H9 (cell line): ENCODE measurements at regions not wholly inside any gene's neighbourhood (a gene's known extent, or its start where the extent isn't known, plus 50 kb on each side); places are given as distances from the start of the nearest gene placed in this dataset.

Experiments used
- DNase-seq: peaks from one replicate; pipeline ENCODE4 v3.0.0-alpha.2; 2017
- H2AFZ ChIP-seq: one replicate; pipeline ENCODE4 v1.6.1; 2013; ENCODE audit warnings: mild to moderate bottlenecking, low read length, control low read depth, moderate library complexity
- H2AK5ac ChIP-seq: 2 replicates; pipeline ENCODE4 v1.6.1; 2013; ENCODE audit warnings: low read length, control low read depth, mixed read lengths; ENCODE audit not compliant: insufficient read length
- H2BK120ac ChIP-seq: one replicate; pipeline ENCODE4 v1.6.1; 2013; ENCODE audit warnings: low read depth, mild to moderate bottlenecking, low read length, control low read depth, inconsistent platforms; ENCODE audit not compliant: poor library complexity, severe bottlenecking
- H2BK12ac ChIP-seq: 2 replicates; pipeline ENCODE4 v1.6.1; 2013; ENCODE audit warnings: low read length, control low read depth, mixed read lengths, low read depth; ENCODE audit not compliant: insufficient read length
- H2BK15ac ChIP-seq: 2 replicates; pipeline ENCODE4 v1.6.1; 2013; ENCODE audit warnings: low read depth, low read length, control low read depth
- H2BK20ac ChIP-seq: one replicate; pipeline ENCODE4 v1.6.1; 2013; ENCODE audit warnings: low read depth, mild to moderate bottlenecking, low read length, control low read depth, inconsistent platforms; ENCODE audit not compliant: poor library complexity, severe bottlenecking
- H2BK5ac ChIP-seq: 2 replicates; pipeline ENCODE4 v1.6.1; 2013; ENCODE audit warnings: low read length, control low read depth, mixed read lengths; ENCODE audit not compliant: insufficient read length
- H3K14ac ChIP-seq: 2 replicates; pipeline ENCODE4 v1.6.1; 2013; ENCODE audit warnings: low read length, control low read depth; ENCODE audit not compliant: insufficient read depth
- H3K18ac ChIP-seq: 2 replicates; pipeline ENCODE4 v1.6.1; 2013; ENCODE audit warnings: low read depth, mild to moderate bottlenecking, mixed read lengths, low read length, control low read depth; ENCODE audit not compliant: insufficient read length
- H3K23ac ChIP-seq: 2 replicates; pipeline ENCODE4 v1.6.1; 2013; ENCODE audit warnings: low read length, control low read depth, mixed read lengths, low read depth; ENCODE audit not compliant: insufficient read length
- H3K23me2 ChIP-seq: 2 replicates; pipeline ENCODE4 v1.6.1; 2013; ENCODE audit warnings: low read depth, mild to moderate bottlenecking, mixed read lengths, low read length, control low read depth; ENCODE audit not compliant: insufficient read length, poor library complexity, severe bottlenecking
- H3K27ac ChIP-seq: 2 replicates; pipeline ENCODE4 v1.5.1; 2013; ENCODE audit warnings: low read length, control low read depth, mixed read lengths, low read depth; ENCODE audit not compliant: insufficient read length
- H3K27me3 ChIP-seq: 2 replicates; pipeline ENCODE4 v1.6.1; 2013; ENCODE audit warnings: low read length, control low read depth, inconsistent platforms; ENCODE audit not compliant: insufficient read depth
- H3K4ac ChIP-seq: 2 replicates; pipeline ENCODE4 v1.6.1; 2013; ENCODE audit warnings: low read depth, mild to moderate bottlenecking, control low read depth, inconsistent platforms, low read length, moderate library complexity
- H3K4me1 ChIP-seq: 2 replicates; pipeline ENCODE4 v1.6.1; 2013; ENCODE audit warnings: low read length, control low read depth, inconsistent platforms; ENCODE audit not compliant: insufficient read depth
- H3K4me2 ChIP-seq: 2 replicates; pipeline ENCODE4 v1.6.1; 2013; ENCODE audit warnings: low read length, control low read depth, mixed read lengths; ENCODE audit not compliant: insufficient read length, insufficient read depth
- H3K56ac ChIP-seq: 2 replicates; pipeline ENCODE4 v1.6.1; 2013; ENCODE audit warnings: low read depth, mild to moderate bottlenecking, mixed read lengths, low read length, control low read depth; ENCODE audit not compliant: insufficient read length
- H3K79me1 ChIP-seq: 2 replicates; pipeline ENCODE4 v1.6.1; 2013; ENCODE audit warnings: low read depth, mild to moderate bottlenecking, moderate library complexity, low read length, control low read depth, inconsistent platforms; ENCODE audit not compliant: insufficient read depth, poor library complexity, severe bottlenecking
- H3K79me2 ChIP-seq: 2 replicates; pipeline ENCODE4 v1.6.1; 2013; ENCODE audit warnings: low read length, control low read depth, inconsistent platforms; ENCODE audit not compliant: insufficient read depth
- H3K9ac ChIP-seq: 2 replicates; pipeline ENCODE4 v1.6.1; 2013; ENCODE audit warnings: low read length, control low read depth, mixed read lengths; ENCODE audit not compliant: insufficient read length; ENCODE audit errors: extremely low read depth
- H3K9me3 ChIP-seq: one replicate; pipeline ENCODE4 v1.6.1; 2013; ENCODE audit warnings: low read depth, low read length, inconsistent platforms; ENCODE audit not compliant: control insufficient read depth
- H3T11ph ChIP-seq: one replicate; pipeline ENCODE4 v1.6.1; 2013; ENCODE audit warnings: mild to moderate bottlenecking, low read length, control low read depth, inconsistent platforms
- H4K20me1 ChIP-seq: one replicate; pipeline ENCODE4 v1.6.1; 2013; ENCODE audit not compliant: control insufficient read depth, insufficient read length, insufficient read depth
- H4K5ac ChIP-seq: 2 replicates; pipeline ENCODE4 v1.6.1; 2013; ENCODE audit warnings: low read depth, mild to moderate bottlenecking, mixed read lengths, low read length, control low read depth; ENCODE audit not compliant: insufficient read length
- H4K8ac ChIP-seq: replicated peaks from 2 replicates; pipeline ENCODE4 v1.6.1; 2013; ENCODE audit warnings: low read length, control low read depth, mixed read lengths, low read depth; ENCODE audit not compliant: insufficient read length
- H4K91ac ChIP-seq: 2 replicates; pipeline ENCODE4 v1.6.1; 2013; ENCODE audit warnings: low read depth, mild to moderate bottlenecking, moderate library complexity, mixed read lengths, low read length, control low read depth; ENCODE audit not compliant: insufficient read length
- H3K27ac Mint-ChIP-seq, 3 experiments: 2 replicates in 2 of 3; 3 replicates in 1 of 3; pipeline ENCODE4 v1.8.0; 2020 to 2021; ENCODE audit warnings: mixed read lengths in 3 of 3, mild to moderate bottlenecking in 1 of 3, moderate library complexity in 1 of 3
- H3K27me3 Mint-ChIP-seq: 2 replicates; pipeline ENCODE4 v1.8.0; 2021; ENCODE audit warnings: low read depth, mild to moderate bottlenecking, moderate library complexity, mixed read lengths
- H3K36me3 Mint-ChIP-seq, 3 experiments: 2 replicates in 2 of 3; 3 replicates in 1 of 3; pipeline ENCODE4 v1.8.0; 2020 to 2021; ENCODE audit warnings: low read depth in 3 of 3, mixed read lengths in 3 of 3; ENCODE audit not compliant: insufficient read depth in 1 of 3
- H3K4me1 Mint-ChIP-seq, 2 experiments: 2 replicates each; pipeline ENCODE4 v1.8.0; 2020; ENCODE audit warnings: mixed read lengths in 2 of 2
- H3K4me3 Mint-ChIP-seq, 2 experiments: 2 replicates in 1 of 2; 3 replicates in 1 of 2; pipeline ENCODE4 v1.8.0; 2020 to 2021; ENCODE audit warnings: mild to moderate bottlenecking in 2 of 2, mixed read lengths in 2 of 2, moderate library complexity in 1 of 2
- H3K9me3 Mint-ChIP-seq, 2 experiments: 2 replicates in 1 of 2; 3 replicates in 1 of 2; pipeline ENCODE4 v1.8.0; 2020; ENCODE audit warnings: mild to moderate bottlenecking in 2 of 2, mixed read lengths in 2 of 2, moderate library complexity in 1 of 2
- CTCF ChIP-seq: fragments of 200-600 bp; sonication (generic); conservative IDR thresholded peaks from 3 replicates; pipeline ENCODE4 v1.8.0; 2021; ENCODE audit warnings: antibody characterized with exemption, mild to moderate bottlenecking
- WGBS: extraction: QIAGEN DNeasy Blood & Tissue Kit; methylation state at CpG from one replicate; pipeline ENCODE4 v1.1.7; 2013; ENCODE audit warnings: missing lambda C conversion rate, low lambda C conversion rate, mixed read lengths; ENCODE audit not compliant: insufficient read length; ENCODE audit errors: extremely low coverage; 5-methylcytosine and 5-hydroxymethylcytosine counted together

DNA sequence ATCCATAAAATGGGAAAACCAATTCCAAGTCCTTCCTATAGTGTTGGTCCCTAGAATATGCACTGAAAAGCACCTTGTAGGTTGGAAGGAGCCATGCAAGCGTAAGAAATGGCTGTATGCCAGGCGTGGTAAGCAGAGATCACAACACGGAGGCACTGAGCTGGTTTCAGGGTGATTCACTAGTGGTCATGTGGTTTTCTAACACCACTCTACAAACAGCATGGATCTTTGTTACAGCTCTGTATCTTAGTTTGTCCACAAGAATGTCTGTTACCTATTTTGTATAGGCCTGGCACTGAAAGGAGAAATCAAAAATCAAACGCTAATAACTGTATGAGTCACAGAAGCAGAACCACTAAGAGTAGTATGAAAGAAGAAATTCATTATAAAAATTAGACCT lies 71.9 kb downstream of the MAGEB17 start:
- H3K4me2 ChIP-seq = no peak overlapping the region
- TF ChIP-seq CTCF = no peak
- H4K5ac ChIP-seq = no peak overlapping the region
- H3K9me3 ChIP-seq = no peaks in the 10 kb centered on the region
- Mint-ChIP-seq H3K9me3 (peaks cover 26 to 27% of the 10 kb centered on the region in 2 experiments), H3K4me3 (no peak overlapping the region), H3K27ac (no peak overlapping the region), H3K4me1 (peaks cover 9 to 16% of the 10 kb centered on the region in 2 experiments; a peak in 3 of 4 replicates), H3K27me3 (no peaks in the 10 kb centered on the region), H3K36me3 (peaks cover 22 to 29% (median 23%) of the 10 kb centered on the region in 3 experiments)
- no peak overlapping the region for H2AFZ ChIP-seq
- H3K4ac ChIP-seq = no peak overlapping the region
- H3K4me1 ChIP-seq = no peaks in the 10 kb centered on the region
- H2BK12ac ChIP-seq = no peak overlapping the region
- DNase-seq = no peak
- no peak overlapping the region for H4K91ac ChIP-seq
- no peak overlapping the region for H3T11ph ChIP-seq
- H3K27ac ChIP-seq = no peak overlapping the region
- H3K56ac ChIP-seq = no peak overlapping the region
- H3K23me2 ChIP-seq = no peaks in the 10 kb centered on the region
- no peak overlapping the region for H2AK5ac ChIP-seq
- no peak overlapping the region for H4K8ac ChIP-seq
- H3K27me3 ChIP-seq = no peaks in the 10 kb centered on the region
- no peaks in the 10 kb centered on the region for H3K79me2 ChIP-seq
- H3K14ac ChIP-seq = no peak overlapping the region
- no peak overlapping the region for H3K18ac ChIP-seq
- no peak overlapping the region for H2BK120ac ChIP-seq
- H2BK5ac ChIP-seq = no peak overlapping the region
- no peak overlapping the region for H2BK20ac ChIP-seq
- H3K23ac ChIP-seq = no peak overlapping the region
- H4K20me1 ChIP-seq = no peaks in the 10 kb centered on the region
- no peaks in the 10 kb centered on the region for H3K79me1 ChIP-seq
- no peak overlapping the region for H2BK15ac ChIP-seq
- no CpG with 5 or more reads among the region's 4 CpGs for WGBS
- H3K9ac ChIP-seq = no peak overlapping the region
